GM12865 (cell line): ENCODE measurements at regions not wholly inside any gene's neighbourhood (a gene's known extent, or its start where the extent isn't known, plus 50 kb on each side); places are given as distances from the start of the nearest gene placed in this dataset.

ENCODE experiments used
- DNase-seq: peaks from one replicate; pipeline ENCODE4 v3.0.0; 2010; ENCODE audit warnings: low read depth
- H3K4me3 ChIP-seq: 2 replicates; pipeline ENCODE4 v1.5.1; 2011; ENCODE audit warnings: mild to moderate bottlenecking, low read depth, low read length, control low read depth
- CTCF ChIP-seq: IDR thresholded peaks from 2 replicates; pipeline ENCODE4 v1.5.1; 2011; ENCODE audit warnings: low read length, control low read depth, low read depth, inconsistent platforms; ENCODE audit not compliant: insufficient read depth; ENCODE audit errors: missing control alignments

GRCh38 chr2:175359710-175360109 lies 178.2 kb upstream of the ATP5MC3 start:
- no peak for TF ChIP-seq CTCF
- no peak for DNase-seq

GRCh38 chr2:175356901-175357300 lies 175.4 kb upstream of the ATP5MC3 start:
- no peak for DNase-seq
- TF ChIP-seq CTCF: no peak
- no peak overlapping the region for H3K4me3 ChIP-seq

More at GRCh38 chr2:175359710-175360109, 178.2 kb upstream of the ATP5MC3 start:
- H3K4me3 ChIP-seq: no peak overlapping the region

- H3K4me3 ChIP-seq: no peak overlapping the region
- no peak for DNase-seq
- no peak for TF ChIP-seq CTCF
Observed at GRCh38 chr2:175355246-175355645, 173.7 kb upstream of the ATP5MC3 start.

- no peak for TF ChIP-seq CTCF
- DNase-seq: no peak
- no peak overlapping the region for H3K4me3 ChIP-seq
Observed at GRCh38 chr2:175353275-175353674, 171.8 kb upstream of the ATP5MC3 start.

- H3K4me3 ChIP-seq: no peak overlapping the region
- DNase-seq: no peak
- no peak for TF ChIP-seq CTCF
Observed at GRCh38 chr2:175351512-175351911, 170.0 kb upstream of the ATP5MC3 start.

- no peak overlapping the region for H3K4me3 ChIP-seq
- DNase-seq: no peak
- TF ChIP-seq CTCF: no peak
Observed at GRCh38 chr2:175350105-175350504, 168.6 kb upstream of the ATP5MC3 start.

- no peak overlapping the region for H3K4me3 ChIP-seq
- TF ChIP-seq CTCF: no peak
Observed at GRCh38 chr2:175342085-175342484, 160.6 kb upstream of the ATP5MC3 start.

More at GRCh38 chr2:175342085-175342484, 160.6 kb upstream of the ATP5MC3 start:
- no peak for DNase-seq
